NK-92 treated with Interleukin-12 subunit alpha and Interleukin-12 subunit beta, amount 100 ng/mL, for 24 hours (cell line): ENCODE measurements at regions not wholly inside any gene's neighbourhood (a gene's known extent, or its start where the extent isn't known, plus 50 kb on each side); places are given as distances from the start of the nearest gene placed in this dataset.

Experiments
- DNase-seq: peaks from one replicate; lab custom pipeline; 2025; lab: John Stamatoyannopoulos, UW

- no peak for DNase-seq
Observed at GRCh38 chr20:24059174-24059573, 70.6 kb upstream of the GGTLC1 start.

GRCh38 chr20:24056491-24056890, 67.9 kb upstream of the GGTLC1 start:
- DNase-seq, result no peak

- no peak for DNase-seq
Observed at GRCh38 chr20:24052599-24053275, 64.2 kb upstream of the GGTLC1 start.

DNA sequence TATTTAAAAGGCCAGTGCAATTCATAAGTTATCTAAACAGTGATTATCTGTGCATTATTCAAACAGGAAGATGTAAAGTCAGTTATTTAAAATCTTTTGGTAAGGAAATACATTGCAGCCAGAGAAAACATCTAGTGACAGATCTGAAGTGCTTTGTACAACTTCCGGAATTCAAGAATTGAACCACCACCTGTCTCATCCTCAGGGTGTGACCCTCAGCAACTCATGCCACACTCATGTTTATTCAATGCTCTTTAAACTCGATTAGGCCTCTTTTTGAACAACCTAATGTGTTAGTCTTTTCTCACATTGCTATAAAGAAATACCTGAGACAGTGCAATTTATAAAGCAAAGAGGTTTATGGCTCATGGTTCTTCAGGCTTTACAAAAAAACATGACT, 62.6 kb upstream of the GGTLC1 start:
- DNase-seq, result no peak

DNA sequence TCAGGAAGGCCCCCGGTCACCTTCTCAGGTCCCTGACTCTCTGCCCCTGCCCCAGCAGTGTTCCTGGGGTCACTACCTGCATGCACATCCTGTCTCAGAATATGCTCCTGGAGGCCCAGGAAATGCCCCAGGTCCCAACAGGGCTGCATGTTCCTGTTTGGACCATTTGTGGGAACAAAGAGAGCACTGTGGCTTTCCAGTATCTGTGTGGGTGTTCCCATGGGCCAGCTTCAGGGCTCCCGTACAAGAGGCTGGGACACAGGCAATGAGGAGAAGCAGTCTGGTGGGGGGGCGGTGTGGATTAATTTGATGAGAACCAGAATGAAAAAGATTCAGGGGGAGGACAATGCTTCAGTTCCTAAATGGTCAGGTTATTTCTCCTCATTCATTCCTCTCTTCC, 61.5 kb upstream of the GGTLC1 start:
- DNase-seq, result no peak

GRCh38 chr20:24049081-24049480, 60.5 kb upstream of the GGTLC1 start:
- DNase-seq, result no peak

DNA sequence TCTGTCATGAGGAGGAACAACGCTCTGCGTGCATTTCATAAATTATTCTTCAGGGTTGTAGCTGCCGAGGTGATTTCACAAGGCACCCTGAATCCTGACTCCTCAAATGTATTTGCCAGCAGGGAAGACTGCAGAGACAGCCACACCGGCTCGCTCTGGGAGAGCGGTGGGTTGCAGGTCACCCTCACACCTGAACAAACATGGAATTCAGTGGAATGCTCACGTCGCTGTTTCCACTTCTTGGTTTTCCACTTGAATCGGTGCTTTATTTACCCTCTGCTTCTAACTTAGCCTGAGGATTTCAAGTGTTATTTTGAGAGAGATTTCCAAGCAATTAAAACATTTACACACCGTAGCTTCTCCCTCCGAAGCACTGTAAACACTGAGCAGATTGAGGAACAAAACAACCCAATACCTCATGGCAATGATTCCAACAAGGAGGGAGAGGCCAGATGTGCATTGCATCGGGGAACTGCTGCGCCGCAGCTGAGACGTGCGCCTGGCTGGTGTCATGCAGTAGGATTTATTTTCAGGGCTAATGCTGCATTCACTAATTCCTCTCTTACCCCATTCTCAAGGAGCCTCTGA, 59.5 kb upstream of the GGTLC1 start:
- no peak for DNase-seq

DNA sequence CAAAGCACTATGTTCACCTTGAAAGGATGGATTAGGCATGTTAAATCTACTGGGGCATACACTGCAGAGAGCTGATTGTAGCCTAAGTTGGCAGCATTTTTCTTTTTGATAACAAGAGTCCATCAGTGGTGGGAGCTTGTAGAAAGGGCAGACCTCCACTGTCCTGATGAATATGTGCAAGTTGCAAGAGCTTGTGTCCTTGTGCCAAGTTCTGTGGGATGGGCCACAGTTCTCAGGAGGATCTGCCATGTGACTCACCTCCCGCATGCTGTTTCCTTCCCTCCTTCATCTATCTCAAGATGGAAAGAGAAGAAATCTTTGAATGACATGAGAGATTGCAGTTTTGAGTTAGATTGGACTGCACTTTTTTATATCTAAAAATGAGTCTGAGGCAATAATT, 58.3 kb upstream of the GGTLC1 start:
- no peak for DNase-seq

DNA sequence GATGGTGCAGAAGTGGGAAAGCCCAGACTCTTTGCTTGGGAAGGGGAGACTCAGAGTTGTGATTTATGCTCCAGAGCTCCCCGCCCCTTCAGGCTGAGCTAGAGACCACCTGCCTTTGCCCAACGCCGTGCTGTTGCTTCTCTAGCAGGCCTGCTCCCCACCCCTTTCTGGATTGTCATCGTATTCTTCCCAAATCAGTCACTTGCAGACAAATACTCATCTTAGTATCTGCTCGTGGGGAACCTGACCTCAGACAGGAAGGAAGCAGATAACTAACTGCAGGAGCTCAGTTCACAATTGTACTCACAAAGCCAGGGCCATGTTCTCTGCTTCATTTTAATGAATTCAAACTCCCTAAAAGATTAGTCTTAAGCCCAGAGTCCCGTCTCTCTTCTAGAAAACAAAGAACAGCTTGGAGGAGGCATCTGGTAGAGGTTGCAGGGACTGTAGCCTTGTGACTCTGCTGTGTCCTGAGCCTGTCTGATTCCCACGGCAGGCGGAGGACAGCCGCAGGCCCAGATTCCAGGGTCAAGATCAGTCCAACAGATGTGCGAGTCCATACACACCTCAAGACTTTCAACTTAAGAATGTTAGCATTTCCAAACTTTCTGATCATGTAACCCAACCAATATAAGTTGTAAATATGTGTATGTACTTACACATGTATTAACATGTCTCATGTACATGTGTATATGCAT, 57.2 kb upstream of the GGTLC1 start:
- DNase-seq, result no peak

DNA sequence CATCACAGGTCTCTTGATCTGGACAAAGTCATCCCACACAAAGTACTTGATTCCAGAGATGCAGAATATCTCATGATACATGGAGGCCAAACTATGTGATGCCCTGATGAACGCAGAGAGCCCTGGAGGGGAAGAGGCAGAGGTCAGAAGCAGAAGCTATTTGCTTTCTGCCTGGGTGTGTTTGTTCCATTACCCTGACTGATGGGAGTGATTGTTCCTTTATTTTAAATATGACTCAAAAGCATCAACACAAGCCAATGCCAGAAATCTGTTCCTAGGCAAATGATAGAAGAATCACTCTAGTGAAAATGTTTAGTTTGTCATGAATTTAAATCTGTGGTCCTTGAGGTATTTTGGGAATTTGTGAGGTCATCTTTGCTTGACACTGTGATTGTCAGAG, 54.7 kb upstream of the GGTLC1 start:
- DNase-seq, result no peak

GRCh38 chr20:24042646-24043045, 54.1 kb upstream of the GGTLC1 start:
- DNase-seq, result no peak

DNA sequence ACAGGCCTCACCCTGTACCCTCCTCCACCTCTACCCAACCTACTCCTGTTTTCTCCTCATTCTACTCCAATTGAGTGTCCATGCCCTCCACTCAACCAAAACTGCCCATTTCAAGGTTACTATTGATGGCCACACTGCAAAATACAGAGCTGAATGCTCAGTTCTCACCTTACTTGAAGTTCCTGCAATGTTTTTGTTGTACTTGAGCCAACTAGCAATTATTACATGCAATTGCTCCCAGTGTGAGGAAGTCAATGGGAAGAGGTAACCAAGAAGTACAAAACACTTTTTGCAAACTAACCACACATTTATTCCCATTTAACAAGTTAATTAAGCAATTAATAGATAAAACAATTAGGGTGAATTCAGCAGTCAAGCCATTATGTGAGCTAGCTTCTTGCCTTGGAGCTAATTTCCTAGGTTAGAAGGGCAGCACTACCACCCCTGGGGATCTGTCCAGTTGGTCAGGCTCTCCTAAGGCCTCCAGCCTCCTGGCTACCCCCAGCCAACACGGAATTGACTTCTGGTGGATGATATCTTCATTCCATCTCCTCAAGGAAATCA, 52.4 kb upstream of the GGTLC1 start:
- no peak for DNase-seq

- no peak for DNase-seq
Observed at GRCh38 chr20:24039196-24039595, 50.6 kb upstream of the GGTLC1 start.
